ENCODE measurements at regions not wholly inside any gene's neighbourhood (a gene's known extent, or its start where the extent isn't known, plus 50 kb on each side); places are given as distances from the start of the nearest gene placed in this dataset.

GRCh38 chr3:16670191-16670590 is 65.0 kb upstream of the DAZL start:
- no peak for TF ChIP-seq EZH2 (IDR thresholded peaks at IDR 0.05; ENCODE audit: borderline replicate concordance, low read length)
- no peak for TF ChIP-seq CTCF (conservative IDR thresholded peaks at IDR 0.05 in 1 of 2, IDR thresholded peaks at IDR 0.05 in 1 of 2; ENCODE audit: extremely low read depth in 1 of 2, insufficient read depth in 1 of 2, low read depth in 1 of 2, low read length in 2 of 2)

Measured in mammary epithelial cell (primary cell).